WTC11 (cell line): ENCODE measurements at regions not wholly inside any gene's neighbourhood (a gene's known extent, or its start where the extent isn't known, plus 50 kb on each side); places are given as distances from the start of the nearest gene placed in this dataset.

Source experiments
- ATAC-seq: fragments of 200-7000 bp; cut with Tn5 transposase; 2 replicates; pipeline ENCODE4 v1.10.0; 2021; ENCODE audit warnings: mild to moderate bottlenecking, moderate library complexity
- CTCF ChIA-PET: fragments of 300-600 bp; sonication (Branson Sonifier 250); formaldehyde crosslinking; loops from one replicate; lab custom pipeline; 2021; ENCODE audit warnings: antibody characterized with exemption; lab: Charles Lee
- POLR2A ChIA-PET: fragments of 350-600 bp; sonication (Branson Sonifier 250); formaldehyde crosslinking; loops from one replicate; lab custom pipeline; 2021; ENCODE audit warnings: antibody characterized with exemption; lab: Charles Lee
- DNase-seq: peaks from one replicate; pipeline ENCODE4 v3.0.0; 2021; ENCODE audit warnings: low spot score
- H3K27ac Mint-ChIP-seq: 2 replicates; pipeline ENCODE4 v1.8.0; 2021; ENCODE audit warnings: mixed read lengths
- H3K27me3 Mint-ChIP-seq: 2 replicates; pipeline ENCODE4 v1.8.0; 2021; ENCODE audit warnings: low read depth, mild to moderate bottlenecking, moderate library complexity, mixed read lengths
- H3K36me3 Mint-ChIP-seq: 2 replicates; pipeline ENCODE4 v1.8.0; 2021; ENCODE audit warnings: mixed read lengths
- H3K4me1 Mint-ChIP-seq: 2 replicates; pipeline ENCODE4 v1.8.0; 2022; ENCODE audit warnings: mixed read lengths
- H3K4me3 Mint-ChIP-seq: 2 replicates; pipeline ENCODE4 v1.8.0; 2021; ENCODE audit warnings: mild to moderate bottlenecking, moderate library complexity, mixed read lengths
- H3K9me3 Mint-ChIP-seq: 2 replicates; pipeline ENCODE4 v1.8.0; 2021; ENCODE audit warnings: mixed read lengths
- CREM ChIP-seq: sonication (generic); formaldehyde crosslinking; IDR thresholded peaks from 2 replicates; pipeline ENCODE4 v1.8.1; 2022; ENCODE audit warnings: mild to moderate bottlenecking, missing genetic modification reagents, moderate library complexity
- GTF2I ChIP-seq: fragments of 250-450 bp; sonication (Bioruptor Pico); conservative IDR thresholded peaks from 2 replicates; pipeline ENCODE4 v1.4.0; 2021; ENCODE audit warnings: mild to moderate bottlenecking
- HMGA2 ChIP-seq: fragments of 250-450 bp; sonication (Bioruptor Pico); IDR thresholded peaks from 2 replicates; pipeline ENCODE4 v1.4.0; 2021; ENCODE audit warnings: mild to moderate bottlenecking, moderate library complexity
- JAZF1 ChIP-seq: fragments of 250-450 bp; sonication (Bioruptor Pico); IDR thresholded peaks from 2 replicates; pipeline ENCODE4 v1.9.0; 2021; ENCODE audit warnings: moderate library complexity, mild to moderate bottlenecking, inconsistent platforms
- MLX ChIP-seq: sonication (generic); formaldehyde crosslinking; IDR thresholded peaks from 2 replicates; pipeline ENCODE4 v1.8.1; 2023; ENCODE audit warnings: mild to moderate bottlenecking, missing genetic modification reagents, moderate library complexity
- MXD4 ChIP-seq: fragments of 250-450 bp; sonication (Bioruptor Pico); IDR thresholded peaks from 2 replicates; pipeline ENCODE4 v1.8.0; 2021; ENCODE audit warnings: mild to moderate bottlenecking, moderate library complexity, borderline replicate concordance
- NFATC4 ChIP-seq: fragments of 250-450 bp; sonication (Bioruptor Pico); IDR thresholded peaks from 2 replicates; pipeline ENCODE4 v1.9.0; 2021; ENCODE audit warnings: mild to moderate bottlenecking
- NFYB ChIP-seq: sonication (generic); formaldehyde crosslinking; conservative IDR thresholded peaks from 2 replicates; pipeline ENCODE4 v1.8.0; 2022; ENCODE audit warnings: low read depth, missing genetic modification reagents
- TEAD4 ChIP-seq: sonication (generic); formaldehyde crosslinking; IDR thresholded peaks from 2 replicates; pipeline ENCODE4 v1.8.0; 2022; ENCODE audit warnings: mild to moderate bottlenecking, missing genetic modification reagents
- ZBTB43 ChIP-seq: sonication (generic); formaldehyde crosslinking; IDR thresholded peaks from 2 replicates; pipeline ENCODE4 v1.8.1; 2023; ENCODE audit warnings: mild to moderate bottlenecking, missing genetic modification reagents
- ZNF219 ChIP-seq: sonication (generic); formaldehyde crosslinking; IDR thresholded peaks from 2 replicates; pipeline ENCODE4 v1.8.0; 2023; ENCODE audit warnings: missing genetic modification reagents, mild to moderate bottlenecking, borderline replicate concordance
- TF ChIP-seq, protein P1 (sequence below): fragments of 250-450 bp; sonication (Bioruptor Pico); IDR thresholded peaks from 2 replicates; pipeline ENCODE4 v2.1.2; 2022; ENCODE audit warnings: mild to moderate bottlenecking, moderate library complexity
- TF ChIP-seq, protein P2 (sequence below): sonication (generic); formaldehyde crosslinking; IDR thresholded peaks from 2 replicates; pipeline ENCODE4 v1.8.0; 2022; ENCODE audit warnings: mild to moderate bottlenecking, missing genetic modification reagents
- TF ChIP-seq, protein P3 (sequence below): sonication (generic); formaldehyde crosslinking; IDR thresholded peaks from 2 replicates; pipeline ENCODE4 v1.8.1; 2023; ENCODE audit warnings: mild to moderate bottlenecking, missing genetic modification reagents
- TF ChIP-seq, protein P4 (sequence below): sonication (generic); formaldehyde crosslinking; IDR thresholded peaks from 2 replicates; pipeline ENCODE4 v1.8.0; 2023; ENCODE audit warnings: missing genetic modification reagents
- TF ChIP-seq, protein P5 (sequence below): sonication (generic); formaldehyde crosslinking; IDR thresholded peaks from 2 replicates; pipeline ENCODE4 v1.8.0; 2022; ENCODE audit warnings: mild to moderate bottlenecking, missing genetic modification reagents
- TF ChIP-seq, protein P6 (sequence below): sonication (generic); formaldehyde crosslinking; IDR thresholded peaks from 2 replicates; pipeline ENCODE4 v1.8.1; 2022; ENCODE audit warnings: missing genetic modification reagents, borderline replicate concordance

- CTCF ChIA-PET: interaction anchor here (1.4 kb wide), 1 partner anchor 20 kb away, joined by 3 read pairs; no protein-coding TSS in a partner anchor
- ATAC-seq: no peak
- H3K4me3 Mint-ChIP-seq: no peak overlapping the region
These were observed 587.2 kb downstream of the PTPRU start for GRCh38 chr1:29823561-29823960.

More at GRCh38 chr1:29823561-29823960, 587.2 kb downstream of the PTPRU start:
- no peak overlapping the region for H3K27ac Mint-ChIP-seq
- no peaks in the 10 kb centered on the region for H3K36me3 Mint-ChIP-seq
- H3K4me1 Mint-ChIP-seq: peaks cover 16% of the 10 kb centered on the region
- no peaks in the 10 kb centered on the region; the same call in 1 of the 2 replicates for H3K27me3 Mint-ChIP-seq
- peaks cover 13% of the 10 kb centered on the region for H3K9me3 Mint-ChIP-seq
- POLR2A ChIA-PET: interaction anchor here (0.6 kb wide), 1 partner anchor 920 kb away, joined by 3 read pairs; no protein-coding TSS in a partner anchor
- TF ChIP-seq, protein P1, sequence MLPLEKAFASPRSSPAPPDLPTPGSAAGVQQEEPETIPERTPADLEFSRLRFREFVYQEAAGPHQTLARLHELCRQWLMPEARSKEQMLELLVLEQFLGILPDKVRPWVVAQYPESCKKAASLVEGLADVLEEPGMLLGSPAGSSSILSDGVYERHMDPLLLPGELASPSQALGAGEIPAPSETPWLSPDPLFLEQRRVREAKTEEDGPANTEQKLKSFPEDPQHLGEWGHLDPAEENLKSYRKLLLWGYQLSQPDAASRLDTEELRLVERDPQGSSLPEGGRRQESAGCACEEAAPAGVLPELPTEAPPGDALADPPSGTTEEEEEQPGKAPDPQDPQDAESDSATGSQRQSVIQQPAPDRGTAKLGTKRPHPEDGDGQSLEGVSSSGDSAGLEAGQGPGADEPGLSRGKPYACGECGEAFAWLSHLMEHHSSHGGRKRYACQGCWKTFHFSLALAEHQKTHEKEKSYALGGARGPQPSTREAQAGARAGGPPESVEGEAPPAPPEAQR: no peak
- TF ChIP-seq ZBTB43 (no peak), JAZF1 (CRISPR knock-in tag) (no peak), HMGA2 (CRISPR knock-in tag) (no peak), MLX (CRISPR knock-in tag) (no peak), CREM (no peak), NFYB (CRISPR knock-in tag) (no peak), MXD4 (no peak), TEAD4 (CRISPR knock-in tag) (no peak), ZNF219 (no peak), NFATC4 (CRISPR knock-in tag) (no peak), GTF2I (CRISPR knock-in tag) (no peak)
- TF ChIP-seq, protein P2, sequence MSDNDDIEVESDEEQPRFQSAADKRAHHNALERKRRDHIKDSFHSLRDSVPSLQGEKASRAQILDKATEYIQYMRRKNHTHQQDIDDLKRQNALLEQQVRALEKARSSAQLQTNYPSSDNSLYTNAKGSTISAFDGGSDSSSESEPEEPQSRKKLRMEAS (CRISPR knock-in tag): no peak
- TF ChIP-seq, protein P3, sequence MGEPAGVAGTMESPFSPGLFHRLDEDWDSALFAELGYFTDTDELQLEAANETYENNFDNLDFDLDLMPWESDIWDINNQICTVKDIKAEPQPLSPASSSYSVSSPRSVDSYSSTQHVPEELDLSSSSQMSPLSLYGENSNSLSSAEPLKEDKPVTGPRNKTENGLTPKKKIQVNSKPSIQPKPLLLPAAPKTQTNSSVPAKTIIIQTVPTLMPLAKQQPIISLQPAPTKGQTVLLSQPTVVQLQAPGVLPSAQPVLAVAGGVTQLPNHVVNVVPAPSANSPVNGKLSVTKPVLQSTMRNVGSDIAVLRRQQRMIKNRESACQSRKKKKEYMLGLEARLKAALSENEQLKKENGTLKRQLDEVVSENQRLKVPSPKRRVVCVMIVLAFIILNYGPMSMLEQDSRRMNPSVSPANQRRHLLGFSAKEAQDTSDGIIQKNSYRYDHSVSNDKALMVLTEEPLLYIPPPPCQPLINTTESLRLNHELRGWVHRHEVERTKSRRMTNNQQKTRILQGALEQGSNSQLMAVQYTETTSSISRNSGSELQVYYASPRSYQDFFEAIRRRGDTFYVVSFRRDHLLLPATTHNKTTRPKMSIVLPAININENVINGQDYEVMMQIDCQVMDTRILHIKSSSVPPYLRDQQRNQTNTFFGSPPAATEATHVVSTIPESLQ: no peak
- TF ChIP-seq, protein P4, sequence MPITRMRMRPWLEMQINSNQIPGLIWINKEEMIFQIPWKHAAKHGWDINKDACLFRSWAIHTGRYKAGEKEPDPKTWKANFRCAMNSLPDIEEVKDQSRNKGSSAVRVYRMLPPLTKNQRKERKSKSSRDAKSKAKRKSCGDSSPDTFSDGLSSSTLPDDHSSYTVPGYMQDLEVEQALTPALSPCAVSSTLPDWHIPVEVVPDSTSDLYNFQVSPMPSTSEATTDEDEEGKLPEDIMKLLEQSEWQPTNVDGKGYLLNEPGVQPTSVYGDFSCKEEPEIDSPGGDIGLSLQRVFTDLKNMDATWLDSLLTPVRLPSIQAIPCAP: no peak
- TF ChIP-seq, protein P5, sequence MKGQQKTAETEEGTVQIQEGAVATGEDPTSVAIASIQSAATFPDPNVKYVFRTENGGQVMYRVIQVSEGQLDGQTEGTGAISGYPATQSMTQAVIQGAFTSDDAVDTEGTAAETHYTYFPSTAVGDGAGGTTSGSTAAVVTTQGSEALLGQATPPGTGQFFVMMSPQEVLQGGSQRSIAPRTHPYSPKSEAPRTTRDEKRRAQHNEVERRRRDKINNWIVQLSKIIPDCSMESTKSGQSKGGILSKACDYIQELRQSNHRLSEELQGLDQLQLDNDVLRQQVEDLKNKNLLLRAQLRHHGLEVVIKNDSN: no peak
- TF ChIP-seq, protein P6, sequence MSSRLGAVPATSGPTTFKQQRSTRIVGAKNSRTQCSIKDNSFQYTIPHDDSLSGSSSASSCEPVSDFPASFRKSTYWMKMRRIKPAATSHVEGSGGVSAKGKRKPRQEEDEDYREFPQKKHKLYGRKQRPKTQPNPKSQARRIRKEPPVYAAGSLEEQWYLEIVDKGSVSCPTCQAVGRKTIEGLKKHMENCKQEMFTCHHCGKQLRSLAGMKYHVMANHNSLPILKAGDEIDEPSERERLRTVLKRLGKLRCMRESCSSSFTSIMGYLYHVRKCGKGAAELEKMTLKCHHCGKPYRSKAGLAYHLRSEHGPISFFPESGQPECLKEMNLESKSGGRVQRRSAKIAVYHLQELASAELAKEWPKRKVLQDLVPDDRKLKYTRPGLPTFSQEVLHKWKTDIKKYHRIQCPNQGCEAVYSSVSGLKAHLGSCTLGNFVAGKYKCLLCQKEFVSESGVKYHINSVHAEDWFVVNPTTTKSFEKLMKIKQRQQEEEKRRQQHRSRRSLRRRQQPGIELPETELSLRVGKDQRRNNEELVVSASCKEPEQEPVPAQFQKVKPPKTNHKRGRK (CRISPR knock-in tag): no peak
- no peak for DNase-seq
